Stimulated activated memory B cell treated with anti-CD40 and anti-IgM and Interleukin-4, amounts not matched to agents 10 μg/mL and 1 μg/mL and 100 μg/mL, for 72 hours (primary cell): ENCODE measurements at regions not wholly inside any gene's neighbourhood (a gene's known extent, or its start where the extent isn't known, plus 50 kb on each side); places are given as distances from the start of the nearest gene placed in this dataset.

Experiments used
- ATAC-seq: fragments of 150-1000 bp; cut with Tn5 transposase; 2 replicates; pipeline ENCODE4 v1.10.0; 2021
- H3K27ac Mint-ChIP-seq: one replicate; pipeline ENCODE4 v1.8.0; 2022; ENCODE audit warnings: mild to moderate bottlenecking, mixed read lengths
- H3K27me3 Mint-ChIP-seq: one replicate; pipeline ENCODE4 v1.8.0; 2022; ENCODE audit warnings: mixed read lengths
- H3K36me3 Mint-ChIP-seq: one replicate; pipeline ENCODE4 v1.8.0; 2022; ENCODE audit warnings: mixed read lengths
- H3K4me1 Mint-ChIP-seq: one replicate; pipeline ENCODE4 v1.8.0; 2022; ENCODE audit warnings: mixed read lengths
- H3K4me3 Mint-ChIP-seq: one replicate; pipeline ENCODE4 v1.8.0; 2022; ENCODE audit warnings: mild to moderate bottlenecking, moderate library complexity, mixed read lengths
- H3K9me3 Mint-ChIP-seq: one replicate; pipeline ENCODE4 v1.8.0; 2022; ENCODE audit warnings: mixed read lengths

GRCh38 chr4:19540859-19541540 is 710.7 kb upstream of the SLIT2 start:
- no peak for ATAC-seq
- no peaks in the 10 kb centered on the region for H3K4me1 Mint-ChIP-seq
- no peak overlapping the region for H3K27ac Mint-ChIP-seq
- H3K36me3 Mint-ChIP-seq: no peaks in the 10 kb centered on the region
- H3K9me3 Mint-ChIP-seq: peaks cover 2% of the 10 kb centered on the region
- H3K27me3 Mint-ChIP-seq: no peaks in the 10 kb centered on the region
- H3K4me3 Mint-ChIP-seq: no peak overlapping the region

DNA sequence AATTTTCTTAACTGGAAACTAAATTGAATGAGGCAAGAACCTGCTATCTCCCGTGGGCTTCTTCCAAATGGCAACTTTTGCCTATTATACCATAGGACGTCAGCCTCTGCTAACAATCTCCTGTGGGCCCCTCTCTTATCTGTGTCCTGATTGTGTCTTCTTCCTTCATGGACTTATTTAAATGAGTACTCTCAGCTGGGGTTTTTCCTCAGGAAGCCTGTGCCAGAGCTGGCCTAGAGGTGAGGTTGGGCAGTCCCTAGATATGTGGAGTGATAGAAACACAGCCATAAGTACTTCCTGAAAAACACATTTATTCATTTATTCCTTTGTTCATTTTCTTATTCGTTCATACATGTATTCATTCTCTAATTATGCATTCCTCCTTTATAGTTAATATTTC is 712.5 kb upstream of the SLIT2 start:
- Mint-ChIP-seq H3K4me1 (no peaks in the 10 kb centered on the region), H3K36me3 (no peaks in the 10 kb centered on the region), H3K4me3 (no peak overlapping the region), H3K27me3 (no peaks in the 10 kb centered on the region), H3K27ac (no peak overlapping the region), H3K9me3 (no peaks in the 10 kb centered on the region)
- no peak for ATAC-seq

- ATAC-seq: no peak
- Mint-ChIP-seq H3K36me3 (no peaks in the 10 kb centered on the region), H3K27ac (no peak overlapping the region), H3K9me3 (peaks cover 3% of the 10 kb centered on the region), H3K4me3 (no peak overlapping the region), H3K4me1 (no peaks in the 10 kb centered on the region), H3K27me3 (no peaks in the 10 kb centered on the region)
Measured at GRCh38 chr4:19534159-19534558, 717.5 kb upstream of the SLIT2 start.

GRCh38 chr4:19531906-19532848 is 719.5 kb upstream of the SLIT2 start:
- no peak overlapping the region for H3K4me3 Mint-ChIP-seq
- ATAC-seq: no peak
- peaks cover 8% of the 10 kb centered on the region for H3K9me3 Mint-ChIP-seq
- no peaks in the 10 kb centered on the region for H3K36me3 Mint-ChIP-seq
- H3K27ac Mint-ChIP-seq: no peak overlapping the region
- no peaks in the 10 kb centered on the region for H3K27me3 Mint-ChIP-seq
- no peaks in the 10 kb centered on the region for H3K4me1 Mint-ChIP-seq

- Mint-ChIP-seq H3K9me3 (peaks cover 6% of the 10 kb centered on the region), H3K4me3 (no peak overlapping the region), H3K27me3 (no peaks in the 10 kb centered on the region), H3K27ac (no peak overlapping the region), H3K36me3 (no peaks in the 10 kb centered on the region), H3K4me1 (no peaks in the 10 kb centered on the region)
- ATAC-seq: no peak
Measured at GRCh38 chr4:19523964-19524363, 727.7 kb upstream of the SLIT2 start.

GRCh38 chr4:19522966-19523365 is 728.7 kb upstream of the SLIT2 start:
- Mint-ChIP-seq H3K27ac (no peak overlapping the region), H3K9me3 (no peaks in the 10 kb centered on the region), H3K4me1 (no peaks in the 10 kb centered on the region), H3K36me3 (no peaks in the 10 kb centered on the region), H3K27me3 (no peaks in the 10 kb centered on the region), H3K4me3 (no peak overlapping the region)
- ATAC-seq: no peak

DNA sequence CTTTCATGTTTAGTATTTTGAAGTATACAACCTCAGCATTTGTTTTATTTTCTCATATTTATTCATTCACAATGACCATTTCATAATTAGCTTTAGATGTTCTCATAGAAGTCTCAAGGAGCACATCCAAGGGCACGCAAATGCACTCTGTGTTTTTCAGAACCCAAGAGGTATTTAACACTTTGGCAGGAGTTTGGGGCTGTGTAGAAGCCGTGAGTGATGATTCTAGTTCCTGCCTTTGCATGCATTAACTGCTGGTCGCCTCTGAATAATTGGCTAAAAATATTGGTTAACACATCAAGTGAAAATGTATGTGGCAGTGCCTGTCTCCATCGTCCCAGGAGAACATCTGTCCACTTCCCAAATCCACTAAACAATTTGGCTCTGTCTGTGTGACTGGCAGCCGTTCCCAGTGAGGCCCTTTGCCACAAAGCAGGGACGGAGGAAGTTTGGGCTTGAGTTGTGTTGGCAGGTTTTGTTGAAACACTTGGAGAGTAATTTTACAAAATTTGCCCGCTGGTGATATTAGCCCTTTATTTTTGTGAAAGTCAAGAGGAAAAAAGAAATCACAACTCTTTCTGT is 730.7 kb upstream of the SLIT2 start:
- H3K4me3 Mint-ChIP-seq: no peak overlapping the region
- H3K27me3 Mint-ChIP-seq: no peaks in the 10 kb centered on the region
- no peak for ATAC-seq
- no peaks in the 10 kb centered on the region for H3K36me3 Mint-ChIP-seq
- H3K9me3 Mint-ChIP-seq: peaks cover 2% of the 10 kb centered on the region
- H3K4me1 Mint-ChIP-seq: no peaks in the 10 kb centered on the region
- H3K27ac Mint-ChIP-seq: no peak overlapping the region

DNA sequence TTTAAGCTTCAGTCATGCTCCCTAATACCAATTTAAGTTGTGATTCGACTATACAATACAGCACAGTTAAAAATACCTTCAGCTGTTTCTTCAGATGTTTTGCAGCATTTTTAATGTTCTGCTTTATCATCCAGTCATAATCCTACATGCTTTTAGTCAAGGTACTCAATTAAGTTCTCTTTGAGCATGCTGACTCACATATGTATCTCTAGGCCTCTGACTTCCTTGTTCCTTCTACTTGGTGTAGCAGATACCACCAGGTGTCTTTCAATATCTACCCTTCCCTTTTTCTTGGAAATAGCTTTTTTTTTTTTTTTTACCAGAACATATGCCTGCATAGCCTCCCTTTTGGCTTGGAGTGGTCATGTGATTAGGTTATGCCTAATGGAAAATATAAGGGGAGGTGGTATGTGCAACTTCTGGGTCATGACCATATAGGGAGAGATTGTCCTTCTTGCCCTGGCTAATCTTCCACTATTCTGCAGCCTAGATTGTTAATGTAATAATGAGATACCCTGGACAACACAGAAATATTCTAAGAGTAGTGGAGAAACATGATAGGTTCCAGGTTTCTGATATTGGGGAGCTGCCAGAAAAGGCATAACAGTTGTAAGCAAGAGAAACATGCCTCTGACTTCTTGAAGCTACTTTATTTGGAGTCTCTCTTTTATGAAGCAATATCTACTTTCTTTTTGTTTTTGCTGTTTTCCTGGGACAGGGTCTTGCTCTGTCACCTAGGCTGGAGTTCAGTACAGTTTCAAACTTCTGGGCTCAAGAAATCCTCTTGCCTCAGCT is 737.2 kb upstream of the SLIT2 start:
- Mint-ChIP-seq H3K36me3 (no peaks in the 10 kb centered on the region), H3K27me3 (no peaks in the 10 kb centered on the region), H3K27ac (no peak overlapping the region), H3K4me3 (no peak overlapping the region), H3K9me3 (peaks cover 4% of the 10 kb centered on the region), H3K4me1 (no peaks in the 10 kb centered on the region)
- ATAC-seq: no peak

DNA sequence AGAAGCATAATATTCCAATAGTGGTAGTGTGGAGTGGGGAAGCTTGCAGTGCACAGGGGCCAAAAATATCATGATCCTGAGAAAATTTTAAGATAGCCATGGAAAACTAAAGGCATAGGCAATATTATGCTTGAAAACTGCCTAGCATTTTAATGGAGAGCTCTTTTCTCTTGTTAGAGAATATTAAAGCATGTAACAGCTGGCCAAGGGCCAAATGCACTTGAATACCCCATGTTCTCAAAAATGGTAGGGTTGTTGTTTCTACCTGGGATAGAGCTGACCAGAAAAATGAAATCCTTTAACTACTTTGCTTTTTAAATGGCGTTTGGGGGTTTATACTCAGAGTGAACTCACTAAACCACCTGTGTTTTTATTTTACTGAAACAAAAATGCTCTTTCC is 739.6 kb upstream of the SLIT2 start:
- no peak for ATAC-seq
- Mint-ChIP-seq H3K9me3 (peaks cover 4% of the 10 kb centered on the region), H3K4me1 (no peaks in the 10 kb centered on the region), H3K36me3 (no peaks in the 10 kb centered on the region), H3K27ac (no peak overlapping the region), H3K4me3 (no peak overlapping the region), H3K27me3 (no peaks in the 10 kb centered on the region)

- no peak overlapping the region for H3K4me3 Mint-ChIP-seq
- H3K9me3 Mint-ChIP-seq: peaks cover 2% of the 10 kb centered on the region
- ATAC-seq: no peak
- no peaks in the 10 kb centered on the region for H3K27me3 Mint-ChIP-seq
- H3K36me3 Mint-ChIP-seq: no peaks in the 10 kb centered on the region
- H3K4me1 Mint-ChIP-seq: no peaks in the 10 kb centered on the region
- H3K27ac Mint-ChIP-seq: no peak overlapping the region
Measured at GRCh38 chr4:19510993-19511392, 740.7 kb upstream of the SLIT2 start.

- H3K9me3 Mint-ChIP-seq: no peaks in the 10 kb centered on the region
- H3K36me3 Mint-ChIP-seq: no peaks in the 10 kb centered on the region
- no peak for ATAC-seq
- no peak overlapping the region for H3K4me3 Mint-ChIP-seq
- H3K27me3 Mint-ChIP-seq: no peaks in the 10 kb centered on the region
- H3K4me1 Mint-ChIP-seq: no peaks in the 10 kb centered on the region
- no peak overlapping the region for H3K27ac Mint-ChIP-seq
Measured at GRCh38 chr4:19508442-19508841, 743.3 kb upstream of the SLIT2 start.

- Mint-ChIP-seq H3K4me3 (no peak overlapping the region), H3K4me1 (no peaks in the 10 kb centered on the region), H3K27ac (no peak overlapping the region), H3K36me3 (no peaks in the 10 kb centered on the region), H3K9me3 (peaks cover 6% of the 10 kb centered on the region), H3K27me3 (no peaks in the 10 kb centered on the region)
- no peak for ATAC-seq
Measured at GRCh38 chr4:19497705-19498104, 754.0 kb upstream of the SLIT2 start.

GRCh38 chr4:19496756-19497155 is 754.9 kb upstream of the SLIT2 start:
- Mint-ChIP-seq H3K27me3 (no peaks in the 10 kb centered on the region), H3K36me3 (no peaks in the 10 kb centered on the region), H3K4me1 (no peaks in the 10 kb centered on the region), H3K9me3 (peaks cover 6% of the 10 kb centered on the region), H3K4me3 (no peak overlapping the region), H3K27ac (no peak overlapping the region)
- no peak for ATAC-seq

- peaks cover 9% of the 10 kb centered on the region for H3K9me3 Mint-ChIP-seq
- no peaks in the 10 kb centered on the region for H3K4me1 Mint-ChIP-seq
- H3K27me3 Mint-ChIP-seq: no peaks in the 10 kb centered on the region
- no peak for ATAC-seq
- no peak overlapping the region for H3K4me3 Mint-ChIP-seq
- H3K36me3 Mint-ChIP-seq: no peaks in the 10 kb centered on the region
- H3K27ac Mint-ChIP-seq: no peak overlapping the region
Measured at GRCh38 chr4:19494961-19495360, 756.7 kb upstream of the SLIT2 start.

- Mint-ChIP-seq H3K27ac (no peak overlapping the region), H3K27me3 (no peaks in the 10 kb centered on the region)
Measured at GRCh38 chr4:19492606-19493005, 759.1 kb upstream of the SLIT2 start.

More at GRCh38 chr4:19492606-19493005, 759.1 kb upstream of the SLIT2 start:
- no peaks in the 10 kb centered on the region for H3K4me1 Mint-ChIP-seq
- H3K9me3 Mint-ChIP-seq: peaks cover 9% of the 10 kb centered on the region
- no peak overlapping the region for H3K4me3 Mint-ChIP-seq
- H3K36me3 Mint-ChIP-seq: no peaks in the 10 kb centered on the region
- ATAC-seq: no peak
